ENCODE measurements at regions not wholly inside any gene's neighbourhood (a gene's known extent, or its start where the extent isn't known, plus 50 kb on each side); places are given as distances from the start of the nearest gene placed in this dataset.
"Not testable (repeated sequence)": the region's sequence is repeated elsewhere in the genome, so short reads cannot be mapped to it uniquely, and the experiment has no call there.

DNA sequence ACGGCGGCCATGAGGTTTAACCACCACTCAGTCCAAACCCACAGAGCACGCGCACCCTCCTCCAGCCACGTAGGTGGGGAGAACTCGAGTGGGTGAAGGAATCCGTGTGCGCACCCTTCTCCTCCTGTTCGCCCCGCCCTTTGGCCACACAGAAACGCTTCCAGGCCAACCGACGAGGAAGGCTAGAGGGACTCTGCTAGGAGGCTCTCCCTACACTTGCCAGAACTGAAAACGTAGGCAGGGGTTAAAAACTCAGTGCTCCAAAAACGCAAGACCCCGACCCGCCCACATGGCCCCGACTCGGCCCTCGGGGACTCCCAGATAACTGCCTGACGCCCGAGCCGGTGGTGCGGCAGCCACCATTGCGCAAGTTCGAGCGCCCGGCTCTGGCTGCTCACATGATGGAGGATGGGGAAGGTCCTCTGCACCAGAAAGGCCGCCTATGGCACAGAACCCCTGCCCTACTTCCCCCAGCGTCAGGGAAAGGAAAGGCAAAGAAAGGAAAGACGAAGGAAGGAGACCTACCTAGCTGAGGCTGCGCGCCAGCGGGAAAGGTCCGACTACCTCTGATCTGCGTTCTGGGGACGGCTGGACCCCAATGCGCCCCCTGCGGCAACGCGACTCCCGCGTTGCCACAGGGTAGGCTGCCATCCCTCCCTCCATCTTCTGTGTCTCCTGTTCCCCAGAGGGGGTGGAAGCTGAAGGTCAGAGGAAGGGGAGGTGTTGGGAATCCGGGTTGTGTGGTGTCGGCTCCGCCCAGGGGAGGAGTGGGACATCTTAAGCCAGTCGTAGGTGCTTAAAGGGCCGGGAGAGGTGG, 201.9 kb upstream of the AGTR2 start:
- FAIRE-seq: no peak

DNA sequence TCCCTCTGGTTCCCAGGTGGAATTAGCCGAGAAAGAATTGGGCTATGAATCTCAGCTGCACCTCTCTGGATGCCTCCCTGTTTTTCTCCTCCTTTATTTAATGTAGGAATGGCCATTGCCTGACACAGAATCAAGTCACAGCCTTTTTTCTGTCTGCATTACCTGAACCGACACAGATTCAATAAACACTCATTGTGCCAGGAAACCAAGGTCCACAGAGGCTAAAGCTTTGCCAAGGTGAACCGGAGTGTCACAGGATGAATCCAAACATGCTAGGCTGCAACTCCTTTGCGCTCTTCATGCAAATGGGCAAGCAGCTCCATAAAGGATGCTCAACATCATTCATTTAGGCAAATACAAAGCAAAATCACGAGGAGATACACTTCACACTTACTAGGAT, 199.8 kb upstream of the AGTR2 start:
- DNase-seq (ENCODE audit: low spot score) (no peak), FAIRE-seq (no peak)

More for the DNA sequence above, 201.9 kb upstream of the AGTR2 start:
- peak; percentile 4 for DNase-seq (ENCODE audit: low spot score)

DNA sequence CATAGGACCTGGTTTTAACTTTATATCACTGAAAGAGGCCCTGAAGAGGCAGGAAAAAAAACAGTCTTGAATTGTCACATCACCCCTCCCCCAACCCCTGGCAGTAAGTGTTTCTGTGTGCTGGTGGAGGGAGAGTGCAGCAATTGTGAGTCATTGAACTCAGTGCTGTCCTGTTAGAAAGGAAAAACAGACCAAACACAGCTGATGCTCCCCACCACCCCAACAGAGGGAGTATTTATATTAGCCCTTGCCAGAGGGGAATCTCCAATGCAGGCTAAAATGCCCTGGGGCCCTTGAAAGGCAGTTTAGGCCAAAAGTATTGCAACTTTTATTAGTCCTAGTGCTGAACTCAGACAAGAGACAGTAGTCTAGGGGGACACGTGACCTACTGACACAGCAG, 197.8 kb upstream of the AGTR2 start:
- FAIRE-seq: no peak

DNA sequence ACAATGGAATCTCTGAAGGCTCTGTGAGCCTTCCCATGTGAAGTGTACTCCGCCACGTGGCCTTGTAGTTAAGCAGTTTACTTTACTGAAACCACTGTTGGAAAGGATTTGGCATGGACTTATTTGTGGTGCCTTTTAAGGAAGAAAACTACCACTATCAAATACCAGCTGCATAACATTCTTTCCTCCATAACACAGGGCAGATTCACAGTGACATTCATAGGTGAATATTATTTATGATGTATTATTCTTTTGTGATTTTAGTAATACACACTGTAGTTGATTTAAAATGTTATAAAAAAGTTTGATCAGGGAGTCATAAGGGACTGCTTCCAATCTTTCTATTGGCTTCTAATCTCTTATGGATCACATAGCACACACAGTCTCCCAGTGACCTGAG, 192.5 kb upstream of the AGTR2 start:
- FAIRE-seq (no peak), DNase-seq (ENCODE audit: low spot score) (no peak)

More for the DNA sequence above, 197.8 kb upstream of the AGTR2 start:
- DNase-seq (ENCODE audit: low spot score): no peak

DNA sequence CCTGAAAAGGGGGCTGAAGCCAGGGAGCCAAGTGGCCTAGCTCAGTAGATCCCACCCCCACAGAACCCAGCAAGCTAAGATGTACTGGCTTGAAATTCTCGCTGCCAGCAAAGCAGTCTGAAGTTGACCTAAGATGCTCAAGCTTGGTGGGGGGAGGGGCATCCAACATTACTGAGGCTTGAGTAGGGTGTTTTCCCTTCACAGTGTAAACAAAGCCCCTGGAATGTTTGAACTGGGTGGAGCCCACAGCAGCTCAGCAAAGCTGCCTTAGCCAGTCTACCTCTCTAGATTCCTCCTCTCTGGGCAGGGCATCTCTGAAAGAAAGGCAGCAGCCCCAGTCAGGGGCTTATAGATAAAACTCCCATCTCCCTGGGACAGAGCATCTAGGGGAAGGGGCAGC, 187.4 kb upstream of the AGTR2 start:
- FAIRE-seq; DNase-seq (ENCODE audit: low spot score): not testable (repeated sequence)

DNA sequence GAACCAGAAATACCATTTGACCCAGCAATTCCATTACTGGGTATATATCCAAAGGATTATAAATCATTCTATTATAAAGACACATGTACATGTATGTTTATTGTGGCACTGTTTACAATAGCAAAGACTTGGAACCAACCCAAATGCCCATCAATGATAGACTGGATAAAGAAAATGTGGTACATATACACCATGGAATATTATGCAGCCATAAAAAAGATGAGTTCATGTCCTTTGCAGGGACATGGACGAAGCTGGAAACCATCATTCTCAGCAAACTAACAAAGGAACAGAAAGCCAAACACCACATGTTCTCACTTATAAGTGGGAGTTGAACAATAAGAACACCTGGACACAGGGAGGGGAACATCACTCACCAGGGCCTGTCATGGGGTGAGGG, 183.1 kb upstream of the AGTR2 start:
- FAIRE-seq; DNase-seq (ENCODE audit: low spot score): not testable (repeated sequence)

DNA sequence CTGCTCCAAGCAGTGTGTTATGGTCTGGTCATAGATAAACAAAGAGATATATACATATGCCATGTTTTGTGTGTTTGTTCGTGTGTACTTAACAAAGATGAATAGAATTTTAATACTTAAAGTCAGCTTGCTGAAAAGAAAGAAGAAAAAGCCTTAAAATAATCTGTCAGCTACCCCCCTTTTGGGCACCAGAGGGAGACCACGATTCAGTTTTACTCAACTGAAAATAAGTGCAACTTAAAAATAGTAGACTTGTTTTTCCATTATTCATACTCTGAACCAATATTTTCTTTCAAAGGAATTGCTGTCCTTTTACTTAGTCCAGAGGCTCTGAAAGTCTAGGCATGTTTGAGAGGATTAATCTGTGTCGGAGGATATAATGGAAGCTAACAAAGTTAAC, 181.7 kb upstream of the AGTR2 start:
- no peak for DNase-seq (ENCODE audit: low spot score)
- FAIRE-seq: no peak

DNA sequence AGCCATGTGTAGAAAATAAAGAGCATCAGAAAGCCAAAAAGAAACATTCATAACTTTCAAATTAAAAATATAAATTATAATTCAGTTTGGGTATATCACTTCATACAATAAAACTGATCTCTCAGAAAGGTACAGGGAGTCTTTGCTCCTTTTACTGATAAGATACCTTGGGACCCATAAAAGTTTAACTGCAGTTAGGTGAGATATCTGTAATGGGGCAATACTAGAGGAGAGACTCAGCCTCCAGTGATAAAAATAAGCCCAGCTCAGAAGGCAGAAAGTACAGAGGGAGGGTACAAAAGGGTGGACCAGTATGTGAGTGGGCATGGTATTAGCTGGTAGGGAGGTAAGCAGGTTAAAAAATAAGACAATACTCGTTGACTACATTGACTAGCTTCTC, 180.9 kb upstream of the AGTR2 start:
- no peak for FAIRE-seq
- DNase-seq (ENCODE audit: low spot score): no peak

DNA sequence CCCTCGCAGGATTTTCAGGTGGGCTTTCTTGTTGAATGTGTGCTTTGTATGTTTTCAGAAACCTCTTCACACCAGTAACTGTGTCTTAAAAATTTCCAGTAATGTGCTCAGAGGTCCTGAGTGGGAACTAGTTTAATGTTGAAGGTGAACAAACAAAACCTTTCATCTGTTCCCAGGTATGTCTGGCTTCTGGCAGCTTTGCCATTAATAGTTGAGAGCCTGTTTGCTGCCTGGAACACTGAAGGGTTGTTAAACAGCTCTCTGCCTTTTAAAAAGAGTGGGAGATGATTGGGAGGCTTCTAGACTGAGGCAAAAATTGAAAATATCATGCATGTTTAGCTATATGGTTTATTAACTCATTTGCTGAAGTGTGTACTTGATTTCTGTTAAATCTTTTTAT, 161.2 kb upstream of the AGTR2 start:
- no peak for DNase-seq (ENCODE audit: low spot score)
- FAIRE-seq: no peak

DNA sequence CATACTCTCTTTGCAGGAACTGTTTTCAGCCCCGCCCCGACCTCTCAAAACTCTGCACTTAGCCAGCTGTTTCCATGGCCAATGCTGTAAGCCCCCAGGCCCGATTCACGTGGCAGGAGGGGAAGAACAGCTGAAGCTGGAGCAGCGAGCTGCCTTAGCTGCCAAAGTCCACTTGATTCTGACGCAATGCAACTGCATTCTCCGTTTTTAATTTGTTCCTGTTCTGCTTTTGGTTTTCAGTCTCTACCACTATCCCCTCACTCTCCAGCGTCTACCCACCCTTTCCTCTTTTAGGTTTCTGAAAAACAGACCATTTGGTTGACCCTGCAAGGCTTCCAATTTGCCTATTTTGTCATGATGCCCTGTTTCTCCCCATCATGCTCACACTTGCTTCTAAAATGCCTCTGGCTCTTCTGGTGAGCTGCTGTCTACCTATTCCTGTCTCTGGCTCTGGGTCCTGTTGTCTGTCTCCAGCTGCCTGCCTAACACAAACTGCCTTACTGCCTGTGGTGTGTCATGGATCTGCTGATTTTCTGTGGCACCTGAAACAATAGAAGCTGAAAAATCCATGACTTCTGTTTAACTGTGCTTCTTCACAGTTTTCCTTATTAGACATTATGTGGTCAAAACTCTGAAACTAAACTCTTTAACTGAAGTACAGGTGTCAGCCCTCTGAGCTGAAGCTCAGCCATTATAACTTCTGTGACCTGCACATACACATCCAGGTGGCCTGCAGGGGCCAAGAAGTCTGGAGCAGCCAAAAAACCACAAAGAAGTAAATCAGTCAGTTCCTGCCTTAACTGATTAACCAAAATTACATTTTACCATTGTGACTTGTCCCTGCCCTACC, 160.5 kb upstream of the AGTR2 start:
- FAIRE-seq: no peak

DNA sequence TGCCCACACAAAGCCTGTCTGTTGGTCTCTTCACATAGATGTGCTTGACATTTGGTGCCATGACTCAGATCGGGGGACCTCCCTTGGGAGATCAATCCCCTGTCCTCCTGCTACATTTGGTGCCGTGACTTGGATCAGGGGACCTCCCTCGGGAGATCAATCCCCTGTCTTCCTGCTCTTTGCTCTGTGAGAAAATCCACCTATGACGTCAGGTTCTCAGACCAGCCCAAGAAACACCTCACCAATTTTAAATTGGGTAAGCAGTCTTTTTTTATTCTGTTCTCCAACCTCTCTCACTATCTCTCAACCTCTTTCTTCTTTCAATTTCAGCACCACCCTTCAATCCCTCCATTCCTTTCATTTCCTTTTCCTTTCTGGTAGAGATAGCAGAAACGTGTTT, 159.6 kb upstream of the AGTR2 start:
- FAIRE-seq (no peak), DNase-seq (ENCODE audit: low spot score) (no peak)

More for the DNA sequence above, 160.5 kb upstream of the AGTR2 start:
- no peak for DNase-seq (ENCODE audit: low spot score)

DNA sequence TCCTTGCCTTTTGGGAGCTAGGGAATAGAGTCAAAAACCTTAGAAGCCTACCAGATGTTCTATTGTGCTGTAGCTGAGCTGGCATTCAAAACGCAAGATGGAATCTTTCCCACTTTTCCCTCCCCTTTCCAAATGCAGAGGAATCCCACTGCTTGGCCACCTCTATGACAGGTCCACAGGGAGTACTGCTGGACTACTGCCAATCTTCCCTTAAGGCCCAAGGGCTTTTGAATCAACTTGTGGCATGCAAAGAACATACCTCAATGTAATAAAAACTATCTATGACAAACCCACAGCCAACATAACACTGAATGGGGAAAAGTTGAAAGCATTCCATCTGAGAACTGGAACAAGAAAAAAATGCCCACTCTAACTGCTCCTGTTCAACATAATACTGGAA, 139.2 kb upstream of the AGTR2 start:
- DNase-seq (ENCODE audit: low spot score): no peak

More for the DNA sequence above, 139.2 kb upstream of the AGTR2 start:
- FAIRE-seq: no peak
